ENCODE measurements at regions not wholly inside any gene's neighbourhood (a gene's known extent, or its start where the extent isn't known, plus 50 kb on each side); places are given as distances from the start of the nearest gene placed in this dataset.

GRCh38 chr6:164211254-164211653 lies 796.7 kb downstream of the QKI start:
- no peaks in the 10 kb centered on the region for H3K9me3 ChIP-seq (ENCODE audit: low read length)
- H2AFZ ChIP-seq (ENCODE audit: low read depth, low read length) = no peak overlapping the region
- H3K27ac ChIP-seq (ENCODE audit: low read length) = no peak overlapping the region
- no peaks in the 10 kb centered on the region for H3K27me3 ChIP-seq (ENCODE audit: insufficient read depth, low read depth, low read length)
- no peaks in the 10 kb centered on the region for H3K9me2 ChIP-seq (ENCODE audit: insufficient read depth, low read length)
- TF ChIP-seq TAF1 (IDR thresholded peaks at IDR 0.05; ENCODE audit: low read depth) = no peak
- TF ChIP-seq EP300 (conservative IDR thresholded peaks at IDR 0.05; ENCODE audit: poor library complexity, severe bottlenecking) = no peak
- TF ChIP-seq REST (IDR thresholded peaks at IDR 0.05; ENCODE audit: borderline replicate concordance) = no peak
- no peak for TF ChIP-seq POLR2AphosphoS5 (IDR thresholded peaks at IDR 0.05)
- no peak for TF ChIP-seq EZH2 (IDR thresholded peaks at IDR 0.05; ENCODE audit: borderline replicate concordance, insufficient read depth, low read length, poor library complexity, severe bottlenecking)
- no peak for TF ChIP-seq CTCF (IDR thresholded peaks at IDR 0.05; ENCODE audit: poor library complexity, severe bottlenecking)
- TF ChIP-seq MXI1 (conservative IDR thresholded peaks at IDR 0.05; ENCODE audit: poor library complexity, severe bottlenecking) = no peak
- no peak for TF ChIP-seq RAD21 (conservative IDR thresholded peaks at IDR 0.05)
- TF ChIP-seq SMC3 (conservative IDR thresholded peaks at IDR 0.05; ENCODE audit: poor library complexity) = no peak
- no peaks in the 10 kb centered on the region for H3F3A ChIP-seq (ENCODE audit: insufficient read depth, low read length, poor library complexity, severe bottlenecking)
- H3K4me3 ChIP-seq (ENCODE audit: low read length) = no peak overlapping the region
- H3K9ac ChIP-seq (ENCODE audit: low read length) = no peak overlapping the region
- H3K36me3 ChIP-seq (ENCODE audit: insufficient read depth, low read length) = no peaks in the 10 kb centered on the region
- no peak overlapping the region for H3K4me2 ChIP-seq (ENCODE audit: low read length)
- no peaks in the 10 kb centered on the region for H4K20me1 ChIP-seq (ENCODE audit: insufficient read depth)
- no peaks in the 10 kb centered on the region for H3K79me2 ChIP-seq (replicated peaks; ENCODE audit: insufficient read depth, low read length)

- no peaks in the 10 kb centered on the region for H3K27me3 ChIP-seq (ENCODE audit: insufficient read depth, low read depth, low read length)
- H3K9me2 ChIP-seq (ENCODE audit: insufficient read depth, low read length) = no peaks in the 10 kb centered on the region
- H3K4me3 ChIP-seq (ENCODE audit: low read length) = no peak overlapping the region
- no peak overlapping the region for H3K9ac ChIP-seq (ENCODE audit: low read length)
- TF ChIP-seq REST (IDR thresholded peaks at IDR 0.05; ENCODE audit: borderline replicate concordance) (no peak), TAF1 (IDR thresholded peaks at IDR 0.05; ENCODE audit: low read depth) (no peak), EZH2 (IDR thresholded peaks at IDR 0.05; ENCODE audit: borderline replicate concordance, insufficient read depth, low read length, poor library complexity, severe bottlenecking) (no peak), POLR2AphosphoS5 (IDR thresholded peaks at IDR 0.05) (no peak), RAD21 (conservative IDR thresholded peaks at IDR 0.05) (no peak), EP300 (conservative IDR thresholded peaks at IDR 0.05; ENCODE audit: poor library complexity, severe bottlenecking) (no peak), CTCF (IDR thresholded peaks at IDR 0.05; ENCODE audit: poor library complexity, severe bottlenecking) (no peak), SMC3 (conservative IDR thresholded peaks at IDR 0.05; ENCODE audit: poor library complexity) (no peak), MXI1 (conservative IDR thresholded peaks at IDR 0.05; ENCODE audit: poor library complexity, severe bottlenecking) (no peak)
- no peaks in the 10 kb centered on the region for H3K79me2 ChIP-seq (replicated peaks; ENCODE audit: insufficient read depth, low read length)
- no peak overlapping the region for H3K4me2 ChIP-seq (ENCODE audit: low read length)
- H3K27ac ChIP-seq (ENCODE audit: low read length) = no peak overlapping the region
- H3K9me3 ChIP-seq (ENCODE audit: low read length) = no peaks in the 10 kb centered on the region
- no peak overlapping the region for H2AFZ ChIP-seq (ENCODE audit: low read depth, low read length)
- H3F3A ChIP-seq (ENCODE audit: insufficient read depth, low read length, poor library complexity, severe bottlenecking) = no peaks in the 10 kb centered on the region
- H3K36me3 ChIP-seq (ENCODE audit: insufficient read depth, low read length) = no peaks in the 10 kb centered on the region
- no peaks in the 10 kb centered on the region for H4K20me1 ChIP-seq (ENCODE audit: insufficient read depth)
These were observed 796.3 kb downstream of the QKI start for GRCh38 chr6:164210783-164211182.

All from neural cell (in vitro differentiated cells).